HEK293 (cell line): ENCODE measurements at regions not wholly inside any gene's neighbourhood (a gene's known extent, or its start where the extent isn't known, plus 50 kb on each side); places are given as distances from the start of the nearest gene placed in this dataset.

Experiments used
- CTCF ChIA-PET: fragments of 350-600 bp; formaldehyde crosslinking; extraction: SDS; loops from one replicate; lab custom pipeline; 2021; ENCODE audit warnings: antibody characterized with exemption; lab: Yijun Ruan, JAX
- POLR2A ChIA-PET: fragments of 300-600 bp; formaldehyde crosslinking; extraction: SDS; loops from one replicate; lab custom pipeline; 2020; ENCODE audit warnings: antibody characterized with exemption, inconsistent platforms; lab: Yijun Ruan, JAX
- H3K27ac ChIP-seq: fragments of 200-500 bp; sonication (Bioruptor generic); 2 replicates; pipeline ENCODE4 v1.5.1; 2014; ENCODE audit warnings: low read depth, low read length, control low read depth, inconsistent platforms; ENCODE audit errors: extremely low read depth
- H3K36me3 ChIP-seq, 2 experiments: fragments of 200-500 bp in 1 of 2; sonication (Bioruptor generic) in 1 of 2; 1 replicate in 1 of 2; 2 replicates in 1 of 2; pipeline ENCODE4 v1.5.1; 2014 to 2017; ENCODE audit warnings: inconsistent platforms in 2 of 2, low read length in 2 of 2; ENCODE audit not compliant: control insufficient read depth in 2 of 2, insufficient read depth in 1 of 2
- H3K4me1 ChIP-seq: fragments of 200-500 bp; sonication (Bioruptor generic); 2 replicates; pipeline ENCODE4 v1.5.1; 2014; ENCODE audit warnings: mild to moderate bottlenecking, low read length, inconsistent platforms; ENCODE audit not compliant: control insufficient read depth, insufficient read depth
- H3K4me3 ChIP-seq: 2 replicates; pipeline ENCODE4 v1.5.1; 2011; ENCODE audit warnings: low read depth, mild to moderate bottlenecking, control low read depth, low read length, moderate library complexity
- H3K9me3 ChIP-seq: fragments of 200-500 bp; sonication (Bioruptor generic); 2 replicates; pipeline ENCODE4 v1.5.1; 2014; ENCODE audit warnings: low read depth, low read length, inconsistent platforms; ENCODE audit not compliant: control insufficient read depth, insufficient read depth
- GLI4 ChIP-seq: fragments of 450-650 bp; formaldehyde crosslinking; IDR thresholded peaks from 2 replicates; pipeline ENCODE4 v1.5.1; 2016; ENCODE audit warnings: missing biosample characterization, missing genetic modification characterization
- KLF7 ChIP-seq: fragments of 450-650 bp; formaldehyde crosslinking; IDR thresholded peaks from 2 replicates; pipeline ENCODE4 v1.5.1; 2016; ENCODE audit warnings: missing biosample characterization, missing genetic modification characterization, borderline replicate concordance
- KLF9 ChIP-seq: fragments of 450-650 bp; formaldehyde crosslinking; IDR thresholded peaks from 2 replicates; pipeline ENCODE4 v1.5.1; 2016; ENCODE audit warnings: missing biosample characterization, missing genetic modification characterization, low read depth
- MZF1 ChIP-seq: fragments of 450-650 bp; formaldehyde crosslinking; IDR thresholded peaks from 2 replicates; pipeline ENCODE4 v1.5.1; 2017; ENCODE audit warnings: missing biosample characterization, missing genetic modification characterization, borderline replicate concordance
- PRDM10 ChIP-seq: fragments of 450-650 bp; formaldehyde crosslinking; IDR thresholded peaks from 2 replicates; pipeline ENCODE4 v1.5.1; 2016; ENCODE audit warnings: missing biosample characterization, missing genetic modification characterization
- ZFHX2 ChIP-seq: fragments of 450-650 bp; formaldehyde crosslinking; conservative IDR thresholded peaks from 2 replicates; pipeline ENCODE4 v1.5.1; 2016; ENCODE audit warnings: missing biosample characterization, missing genetic modification characterization
- ZFP3 ChIP-seq: fragments of 450-650 bp; formaldehyde crosslinking; IDR thresholded peaks from 2 replicates; pipeline ENCODE4 v1.5.1; 2016; ENCODE audit warnings: low read depth, missing biosample characterization, missing genetic modification characterization
- ZFP69B ChIP-seq: fragments of 450-650 bp; formaldehyde crosslinking; IDR thresholded peaks from 2 replicates; pipeline ENCODE4 v1.5.1; 2016; ENCODE audit warnings: missing biosample characterization, missing genetic modification characterization
- ZNF132 ChIP-seq: fragments of 450-650 bp; formaldehyde crosslinking; IDR thresholded peaks from 2 replicates; pipeline ENCODE4 v1.5.1; 2017; ENCODE audit warnings: missing biosample characterization, missing genetic modification characterization, borderline replicate concordance
- ZNF146 ChIP-seq: fragments of 450-650 bp; formaldehyde crosslinking; IDR thresholded peaks from 2 replicates; pipeline ENCODE4 v1.5.1; 2016; ENCODE audit warnings: missing biosample characterization, missing genetic modification characterization
- ZNF274 ChIP-seq, 2 experiments: fragments of 200-500 bp in 1 of 2; fragments of 450-650 bp in 1 of 2; sonication (Bioruptor generic) in 1 of 2; formaldehyde crosslinking in 1 of 2; IDR thresholded peaks; 2 replicates each; pipeline versions ENCODE4 v1.5.1 to v1.6.1; 2014 to 2016; ENCODE audit warnings: borderline replicate concordance in 1 of 2, inconsistent platforms in 1 of 2, low read length in 1 of 2, missing biosample characterization in 1 of 2, missing genetic modification characterization in 1 of 2
- ZNF324 ChIP-seq: fragments of 450-650 bp; formaldehyde crosslinking; IDR thresholded peaks from 2 replicates; pipeline ENCODE4 v1.5.1; 2016; ENCODE audit warnings: missing biosample characterization, missing genetic modification characterization
- ZNF350 ChIP-seq: fragments of 450-650 bp; formaldehyde crosslinking; IDR thresholded peaks from 2 replicates; pipeline ENCODE4 v1.5.0; 2017; ENCODE audit warnings: missing biosample characterization, mild to moderate bottlenecking, missing genetic modification characterization
- ZNF37A ChIP-seq: fragments of 450-650 bp; IDR thresholded peaks from 2 replicates; pipeline ENCODE4 v1.5.1; 2018; ENCODE audit warnings: missing biosample characterization, missing genetic modification characterization
- ZNF391 ChIP-seq: fragments of 450-650 bp; formaldehyde crosslinking; IDR thresholded peaks from 2 replicates; pipeline ENCODE4 v1.5.1; 2016; ENCODE audit warnings: low read depth, missing biosample characterization, missing genetic modification characterization, borderline replicate concordance
- ZNF394 ChIP-seq: fragments of 450-650 bp; formaldehyde crosslinking; IDR thresholded peaks from 2 replicates; pipeline ENCODE4 v1.5.1; 2016; ENCODE audit warnings: missing biosample characterization, missing genetic modification characterization, mild to moderate bottlenecking, moderate library complexity, borderline replicate concordance
- ZNF510 ChIP-seq: fragments of 450-650 bp; formaldehyde crosslinking; IDR thresholded peaks from 2 replicates; pipeline ENCODE4 v1.5.1; 2018; ENCODE audit warnings: mild to moderate bottlenecking, missing genetic modification characterization, missing biosample characterization; ENCODE audit not compliant: insufficient replicate concordance
- ZNF561 ChIP-seq: fragments of 450-650 bp; IDR thresholded peaks from 2 replicates; pipeline ENCODE4 v1.5.1; 2018; ENCODE audit warnings: missing biosample characterization, missing genetic modification characterization, borderline replicate concordance
- ZNF610 ChIP-seq: fragments of 450-650 bp; formaldehyde crosslinking; IDR thresholded peaks from 2 replicates; pipeline ENCODE4 v1.5.1; 2016; ENCODE audit warnings: missing biosample characterization, missing genetic modification characterization, borderline replicate concordance
- TF ChIP-seq, protein P1 (sequence below): fragments of 450-650 bp; formaldehyde crosslinking; IDR thresholded peaks from 2 replicates; pipeline ENCODE4 v1.5.1; 2017; ENCODE audit warnings: missing biosample characterization, missing genetic modification characterization

DNA sequence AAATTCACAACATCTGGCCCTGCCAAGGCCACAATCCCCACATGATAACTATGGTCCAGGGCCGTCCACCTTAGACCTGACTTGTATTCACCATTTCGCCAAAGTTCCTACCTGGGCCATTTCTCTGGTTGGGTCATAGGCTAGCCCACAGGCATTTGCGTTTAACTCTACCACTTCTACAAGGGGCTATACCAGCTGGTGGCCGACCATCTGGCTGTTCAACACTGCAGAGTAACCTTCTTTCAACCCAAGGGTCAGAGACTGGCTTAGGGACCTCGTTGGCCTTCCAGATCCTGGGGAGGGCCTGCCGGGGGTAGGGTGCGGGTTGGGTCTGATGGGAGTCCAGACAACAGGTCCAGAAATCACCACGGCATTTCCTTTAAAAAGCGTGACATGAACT, 242.3 kb upstream of the C16orf82 start:
- Histone ChIP-seq H3K4me3 (no peak overlapping the region), H3K27ac (no peak overlapping the region), H3K9me3 (no peaks in the 10 kb centered on the region), H3K4me1 (no peaks in the 10 kb centered on the region), H3K36me3 (no peaks in the 10 kb centered on the region)
- ChIA-PET POLR2A (no interaction called here), CTCF (no interaction called here)
- TF ChIP-seq ZNF350 (tag by site-specific recombination) (no peak), ZNF274 (IDR thresholded peaks at IDR 0.05; ENCODE audit: low read length) (no peak), ZNF274 (tag by site-specific recombination; IDR thresholded peaks at IDR 0.05; ENCODE audit: borderline replicate concordance) (no peak), ZNF394 (tag by site-specific recombination) (no peak), ZNF37A (tag by site-specific recombination) (no peak), ZFP69B (tag by site-specific recombination) (no peak), ZNF610 (tag by site-specific recombination) (no peak), ZNF146 (tag by site-specific recombination) (no peak), ZNF510 (tag by site-specific recombination) (no peak), KLF9 (tag by site-specific recombination) (no peak), ZNF561 (tag by site-specific recombination) (no peak), KLF7 (tag by site-specific recombination) (no peak), GLI4 (tag by site-specific recombination) (no peak)
- TF ChIP-seq, protein P1, sequence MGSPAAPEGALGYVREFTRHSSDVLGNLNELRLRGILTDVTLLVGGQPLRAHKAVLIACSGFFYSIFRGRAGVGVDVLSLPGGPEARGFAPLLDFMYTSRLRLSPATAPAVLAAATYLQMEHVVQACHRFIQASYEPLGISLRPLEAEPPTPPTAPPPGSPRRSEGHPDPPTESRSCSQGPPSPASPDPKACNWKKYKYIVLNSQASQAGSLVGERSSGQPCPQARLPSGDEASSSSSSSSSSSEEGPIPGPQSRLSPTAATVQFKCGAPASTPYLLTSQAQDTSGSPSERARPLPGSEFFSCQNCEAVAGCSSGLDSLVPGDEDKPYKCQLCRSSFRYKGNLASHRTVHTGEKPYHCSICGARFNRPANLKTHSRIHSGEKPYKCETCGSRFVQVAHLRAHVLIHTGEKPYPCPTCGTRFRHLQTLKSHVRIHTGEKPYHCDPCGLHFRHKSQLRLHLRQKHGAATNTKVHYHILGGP (tag by site-specific recombination) = no peak
- TF ChIP-seq, all 188 proteins: peak for 0

GRCh38 chr16:26826500-26826899, 240.2 kb upstream of the C16orf82 start:
- CTCF ChIA-PET = no interaction called here
- H3K9me3 ChIP-seq = no peaks in the 10 kb centered on the region
- H3K4me1 ChIP-seq = no peaks in the 10 kb centered on the region
- TF ChIP-seq PRDM10 (tag by site-specific recombination) (no peak), ZFHX2 (no peak), MZF1 (tag by site-specific recombination) (no peak), ZNF324 (tag by site-specific recombination) (no peak), ZFP3 (tag by site-specific recombination) (no peak), ZNF132 (tag by site-specific recombination) (no peak), ZNF391 (tag by site-specific recombination) (no peak)
- POLR2A ChIA-PET = no interaction called here
- H3K4me3 ChIP-seq = no peak overlapping the region
- H3K36me3 ChIP-seq = no peaks in the 10 kb centered on the region
- H3K27ac ChIP-seq = no peak overlapping the region
